T47D (cell line): ENCODE measurements at regions not wholly inside any gene's neighbourhood (a gene's known extent, or its start where the extent isn't known, plus 50 kb on each side); places are given as distances from the start of the nearest gene placed in this dataset.
A peak's percentile ranks its signal among the peaks of the same experiment; 100 is the strongest.

Experiments used
- DNase-seq, 2 experiments: peaks; one replicate each; pipeline versions ENCODE4 v3.0.0 to v3.0.0-alpha.2; 2011 to 2012; ENCODE audit warnings: low read depth in 1 of 2, low spot score in 1 of 2
- JUND ChIP-seq: IDR thresholded peaks from 2 replicates; pipeline ENCODE4 v1.6.1; 2012; ENCODE audit warnings: low read depth
- in situ Hi-C: cut with HindIII; loops from 2 replicates; pipeline ENCODE4 v1.10.0; 2016; ENCODE audit warnings: low sequenced_read_pairs, low pct_unique_long_range_greater_than_20kb

- TF ChIP-seq JUND = no peak
- in situ Hi-C loops = no loop called here
- DNase-seq = peak in 1 of 2 experiments; percentile 18
Observed at GRCh38 chr10:91335147-91335546, 75.0 kb upstream of the HECTD2 start.

- in situ Hi-C loops = no loop called here
- TF ChIP-seq JUND = no peak
- DNase-seq = no peak
Observed at GRCh38 chr10:91339729-91340128, 70.4 kb upstream of the HECTD2 start.

- no peak for TF ChIP-seq JUND
- no peak for DNase-seq
- in situ Hi-C loops = no loop called here
Observed at GRCh38 chr10:91340613-91341362, 69.4 kb upstream of the HECTD2 start.

- DNase-seq = no peak
- no peak for TF ChIP-seq JUND
- in situ Hi-C loops = no loop called here
Observed at GRCh38 chr10:91341686-91342085, 68.5 kb upstream of the HECTD2 start.

GRCh38 chr10:91343010-91343409 is 67.1 kb upstream of the HECTD2 start:
- no peak for DNase-seq
- in situ Hi-C loops = no loop called here
- TF ChIP-seq JUND = no peak

- in situ Hi-C loops = no loop called here
- TF ChIP-seq JUND = no peak
- peak in 1 of 2 experiments; percentile 54 for DNase-seq
Observed at GRCh38 chr10:91344117-91344856, 65.9 kb upstream of the HECTD2 start.

- TF ChIP-seq JUND = no peak
- DNase-seq = no peak
- in situ Hi-C loops = no loop called here
Observed at GRCh38 chr10:91345716-91346115, 64.4 kb upstream of the HECTD2 start.

GRCh38 chr10:91347529-91347928 is 62.6 kb upstream of the HECTD2 start:
- in situ Hi-C loops = no loop called here
- DNase-seq = no peak
- TF ChIP-seq JUND = no peak

- TF ChIP-seq JUND = no peak
- DNase-seq = peak in 1 of 2 experiments; percentile 31
- in situ Hi-C loops = no loop called here
Observed at GRCh38 chr10:91349381-91349780, 60.8 kb upstream of the HECTD2 start.

GRCh38 chr10:91350651-91351081 is 59.5 kb upstream of the HECTD2 start:
- DNase-seq = no peak
- in situ Hi-C loops = no loop called here
- TF ChIP-seq JUND = no peak

- in situ Hi-C loops = no loop called here
- DNase-seq = no peak
- no peak for TF ChIP-seq JUND
Observed at GRCh38 chr10:91352760-91353159, 57.4 kb upstream of the HECTD2 start.

GRCh38 chr10:91354166-91355075 is 55.7 kb upstream of the HECTD2 start:
- no peak for TF ChIP-seq JUND
- DNase-seq = no peak
- in situ Hi-C loops = no loop called here
